ENCODE measurements at regions not wholly inside any gene's neighbourhood (a gene's known extent, or its start where the extent isn't known, plus 50 kb on each side); places are given as distances from the start of the nearest gene placed in this dataset.

GRCh38 chr3:87765256-87765655 is 293.5 kb downstream of the CGGBP1 start:
- Histone ChIP-seq H3K36me3 (ENCODE audit: insufficient read depth in 1 of 2, low read depth in 1 of 2) (no peaks in the 10 kb centered on the region), H3K27me3 (ENCODE audit: insufficient read depth in 3 of 3, low read length in 2 of 3) (no peaks in the 10 kb centered on the region), H3K4me3 (no peak overlapping the region), H3K4me1 (no peaks in the 10 kb centered on the region), H3K27ac (no peak overlapping the region), H3K9me3 (no peaks in the 10 kb centered on the region)
- DNase-seq = no peak
- no peak for ATAC-seq
- intact Hi-C loops (cut with DNase I) = no loop called here
- WGBS, 3 donors = 70 to 80% (median 74%) methylated on average over 3 of the region's 3 CpGs
- no peak for TF ChIP-seq CTCF (IDR thresholded peaks at IDR 0.05)

GRCh38 chr3:87761795-87762194 is 297.0 kb downstream of the CGGBP1 start:
- H3K36me3 ChIP-seq (ENCODE audit: insufficient read depth in 1 of 2, low read depth in 1 of 2) = no peaks in the 10 kb centered on the region
- ATAC-seq (no peak), DNase-seq (no peak)
- H3K9me3 ChIP-seq = no peaks in the 10 kb centered on the region
- intact Hi-C loops (cut with DNase I) = no loop called here
- no peak overlapping the region for H3K27ac ChIP-seq
- TF ChIP-seq CTCF (IDR thresholded peaks at IDR 0.05) = no peak
- WGBS, 3 donors = 94 to 95% (median 95%) methylated on average over 17 of the region's 17 CpGs
- H3K4me3 ChIP-seq = no peak overlapping the region
- H3K27me3 ChIP-seq (ENCODE audit: insufficient read depth in 3 of 3, low read length in 2 of 3) = no peaks in the 10 kb centered on the region
- no peaks in the 10 kb centered on the region for H3K4me1 ChIP-seq

- no peak overlapping the region for H3K4me3 ChIP-seq
- H3K9me3 ChIP-seq = no peaks in the 10 kb centered on the region
- DNase-seq (no peak), ATAC-seq (no peak)
- 89 to 95% (median 94%) methylated on average over 11 of the region's 11 CpGs for WGBS, 3 donors
- no peaks in the 10 kb centered on the region for H3K4me1 ChIP-seq
- no peak for TF ChIP-seq CTCF (IDR thresholded peaks at IDR 0.05)
- H3K27me3 ChIP-seq (ENCODE audit: insufficient read depth in 3 of 3, low read length in 2 of 3) = no peaks in the 10 kb centered on the region
- H3K27ac ChIP-seq = no peak overlapping the region
- no peaks in the 10 kb centered on the region for H3K36me3 ChIP-seq (ENCODE audit: insufficient read depth in 1 of 2, low read depth in 1 of 2)
- intact Hi-C loops (cut with DNase I) = no loop called here
These were observed 297.5 kb downstream of the CGGBP1 start for GRCh38 chr3:87761341-87761740.

GRCh38 chr3:87756616-87757015 is 302.2 kb downstream of the CGGBP1 start:
- intact Hi-C loops (cut with DNase I) = no loop called here
- no peak for TF ChIP-seq CTCF (IDR thresholded peaks at IDR 0.05)
- Histone ChIP-seq H3K9me3 (peaks cover 3% of the 10 kb centered on the region), H3K27me3 (ENCODE audit: insufficient read depth in 3 of 3, low read length in 2 of 3) (no peaks in the 10 kb centered on the region), H3K4me3 (no peak overlapping the region), H3K36me3 (ENCODE audit: insufficient read depth in 1 of 2, low read depth in 1 of 2) (no peaks in the 10 kb centered on the region), H3K27ac (no peak overlapping the region), H3K4me1 (no peaks in the 10 kb centered on the region)
- no peak for ATAC-seq
- no peak for DNase-seq
- 50 to 63% (median 55%) methylated on average over 1 of the region's 1 CpG for WGBS, 3 donors

GRCh38 chr3:87755852-87756251 is 303.0 kb downstream of the CGGBP1 start:
- intact Hi-C loops (cut with DNase I) = no loop called here
- TF ChIP-seq CTCF (IDR thresholded peaks at IDR 0.05) = no peak
- H3K27ac ChIP-seq = no peak overlapping the region
- ATAC-seq (no peak), DNase-seq (no peak)
- no peak overlapping the region for H3K4me3 ChIP-seq
- peaks cover 3% of the 10 kb centered on the region for H3K9me3 ChIP-seq
- H3K4me1 ChIP-seq = no peaks in the 10 kb centered on the region
- H3K27me3 ChIP-seq (ENCODE audit: insufficient read depth in 3 of 3, low read length in 2 of 3) = no peaks in the 10 kb centered on the region
- no peaks in the 10 kb centered on the region for H3K36me3 ChIP-seq (ENCODE audit: insufficient read depth in 1 of 2, low read depth in 1 of 2)
